Skeletal muscle tissue (tissue), 3 donors: ENCODE measurements at regions not wholly inside any gene's neighbourhood (a gene's known extent, or its start where the extent isn't known, plus 50 kb on each side); places are given as distances from the start of the nearest gene placed in this dataset.
"Not testable (repeated sequence)": the region's sequence is repeated elsewhere in the genome, so short reads cannot be mapped to it uniquely, and the experiment has no call there.

Experiments
- H3K27ac ChIP-seq: one replicate; pipeline ENCODE4 v1.7.0; 2013; ENCODE audit warnings: mild to moderate bottlenecking, low read depth, low read length, inconsistent platforms
- H3K27me3 ChIP-seq, 3 donors: one replicate each; pipeline ENCODE4 v1.7.0; 2013; ENCODE audit warnings: low read length in 3 of 3; ENCODE audit not compliant: control insufficient read depth in 3 of 3, insufficient read depth in 3 of 3
- H3K36me3 ChIP-seq, 3 donors: one replicate each; pipeline ENCODE4 v1.7.0; 2013; ENCODE audit warnings: low read length in 3 of 3; ENCODE audit not compliant: control insufficient read depth in 3 of 3, insufficient read depth in 3 of 3
- H3K4me1 ChIP-seq, 3 donors: one replicate each; pipeline ENCODE4 v1.7.0; 2013; ENCODE audit warnings: low read length in 3 of 3, mild to moderate bottlenecking in 3 of 3; ENCODE audit not compliant: control insufficient read depth in 3 of 3, insufficient read depth in 3 of 3
- H3K4me3 ChIP-seq, 3 donors: one replicate each; pipeline ENCODE4 v1.7.0; 2013; ENCODE audit warnings: low read length in 3 of 3
- H3K9ac ChIP-seq, 3 donors: one replicate each; pipeline ENCODE4 v1.7.0; 2013; ENCODE audit warnings: low read length in 3 of 3, mild to moderate bottlenecking in 3 of 3, moderate library complexity in 2 of 3, low read depth in 1 of 3
- H3K9me3 ChIP-seq, 3 donors: one replicate each; pipeline ENCODE4 v1.7.0; 2013; ENCODE audit warnings: low read length in 3 of 3; ENCODE audit not compliant: control insufficient read depth in 3 of 3
- donor health status: Osteomylitis.

DNA sequence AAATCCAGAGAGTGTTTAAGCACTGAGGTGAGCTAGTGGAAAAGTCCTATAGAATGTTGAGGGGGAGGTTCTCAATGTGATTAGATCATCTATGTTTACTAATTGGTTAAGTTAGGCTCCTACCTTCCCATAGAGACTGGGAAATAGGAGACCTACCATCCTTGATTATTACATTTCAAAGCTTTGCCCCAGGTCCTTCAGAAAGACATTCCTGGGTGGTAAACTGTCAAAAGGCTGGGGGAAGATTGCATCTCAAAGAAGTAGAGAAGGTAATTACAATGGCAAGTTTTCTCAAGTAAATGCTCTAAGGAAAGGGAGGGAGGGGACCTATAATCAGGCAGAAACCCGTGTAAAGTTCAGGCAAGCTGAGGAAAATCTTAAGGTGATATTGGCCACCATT, 247.8 kb upstream of the SMIM30 start:
- no peaks in the 10 kb centered on the region for H3K36me3 ChIP-seq
- H3K27ac ChIP-seq = no peak overlapping the region
- no peak overlapping the region for H3K4me3 ChIP-seq
- no peaks in the 10 kb centered on the region for H3K27me3 ChIP-seq
- H3K9ac ChIP-seq = no peak overlapping the region
- H3K9me3 ChIP-seq = no peaks in the 10 kb centered on the region
- no peaks in the 10 kb centered on the region for H3K4me1 ChIP-seq

DNA sequence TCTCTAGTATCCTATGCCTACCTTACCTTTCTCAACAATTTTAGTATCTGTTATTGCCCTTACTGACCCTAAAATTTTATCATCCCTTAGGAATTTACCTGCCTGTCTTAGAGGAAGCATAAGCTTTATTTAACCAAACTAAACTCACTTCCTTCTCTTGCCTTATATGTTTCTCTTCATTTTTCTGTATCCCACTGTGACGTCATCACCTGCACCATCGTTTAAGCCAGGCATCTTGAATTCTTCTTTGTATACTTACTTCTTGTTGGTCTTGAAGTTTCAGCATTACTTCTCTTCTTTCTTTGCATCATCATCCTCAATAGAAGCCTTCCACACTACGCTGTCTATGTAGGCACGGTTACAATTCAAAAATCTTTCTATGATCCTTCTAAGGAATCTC, 231.0 kb upstream of the SMIM30 start:
- H3K36me3 ChIP-seq = no peaks in the 10 kb centered on the region
- H3K9me3 ChIP-seq = no peaks in the 10 kb centered on the region
- H3K9ac ChIP-seq = no peak overlapping the region
- H3K27ac ChIP-seq = no peak overlapping the region
- H3K4me1 ChIP-seq = no peaks in the 10 kb centered on the region
- no peaks in the 10 kb centered on the region for H3K27me3 ChIP-seq
- H3K4me3 ChIP-seq = no peak overlapping the region

DNA sequence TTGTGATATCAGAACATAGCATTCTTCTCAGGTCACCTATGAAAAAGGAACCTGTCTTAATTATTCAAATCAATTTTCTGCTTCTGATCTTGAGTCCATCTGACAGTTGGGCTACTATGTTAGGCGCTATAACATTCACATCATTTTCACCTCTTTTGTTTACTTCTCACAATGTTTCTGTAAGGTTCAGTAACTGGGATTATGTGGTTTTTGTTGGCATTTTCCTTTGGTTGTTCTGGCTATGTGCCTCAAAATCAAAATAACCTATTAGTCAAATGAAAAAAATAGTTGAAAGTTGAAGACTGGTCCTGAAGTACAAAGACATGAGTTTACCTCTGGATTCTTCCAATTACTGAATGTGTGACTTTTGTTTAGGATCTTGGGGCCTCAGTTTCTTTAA, 221.3 kb upstream of the SMIM30 start:
- H3K36me3 ChIP-seq = no peaks in the 10 kb centered on the region
- H3K4me3 ChIP-seq = no peak overlapping the region
- no peaks in the 10 kb centered on the region for H3K4me1 ChIP-seq
- H3K9me3 ChIP-seq = no peaks in the 10 kb centered on the region
- H3K27me3 ChIP-seq = no peaks in the 10 kb centered on the region
- no peak overlapping the region for H3K9ac ChIP-seq
- no peak overlapping the region for H3K27ac ChIP-seq

- H3K27me3 ChIP-seq = no peaks in the 10 kb centered on the region
- no peaks in the 10 kb centered on the region for H3K4me1 ChIP-seq
- no peaks in the 10 kb centered on the region for H3K9me3 ChIP-seq
- H3K9ac ChIP-seq = no peak overlapping the region
- no peaks in the 10 kb centered on the region for H3K36me3 ChIP-seq
- no peak overlapping the region for H3K27ac ChIP-seq
- H3K4me3 ChIP-seq = no peak overlapping the region
Measured at GRCh38 chr7:113338071-113338696, 219.8 kb upstream of the SMIM30 start.

- H3K9me3 ChIP-seq, H3K4me3 ChIP-seq, H3K9ac ChIP-seq, H3K27ac ChIP-seq, H3K27me3 ChIP-seq, H3K36me3 ChIP-seq, H3K4me1 ChIP-seq: not testable (repeated sequence)
Measured at GRCh38 chr7:113336838-113337237, 218.5 kb upstream of the SMIM30 start.

- Histone ChIP-seq H3K36me3 (no peaks in the 10 kb centered on the region), H3K4me1 (no peaks in the 10 kb centered on the region), H3K27me3 (no peaks in the 10 kb centered on the region), H3K9me3 (no peaks in the 10 kb centered on the region), H3K27ac (no peak overlapping the region), H3K4me3 (no peak overlapping the region), H3K9ac (no peak overlapping the region)
Measured at GRCh38 chr7:113331155-113331898, 213.0 kb upstream of the SMIM30 start.

DNA sequence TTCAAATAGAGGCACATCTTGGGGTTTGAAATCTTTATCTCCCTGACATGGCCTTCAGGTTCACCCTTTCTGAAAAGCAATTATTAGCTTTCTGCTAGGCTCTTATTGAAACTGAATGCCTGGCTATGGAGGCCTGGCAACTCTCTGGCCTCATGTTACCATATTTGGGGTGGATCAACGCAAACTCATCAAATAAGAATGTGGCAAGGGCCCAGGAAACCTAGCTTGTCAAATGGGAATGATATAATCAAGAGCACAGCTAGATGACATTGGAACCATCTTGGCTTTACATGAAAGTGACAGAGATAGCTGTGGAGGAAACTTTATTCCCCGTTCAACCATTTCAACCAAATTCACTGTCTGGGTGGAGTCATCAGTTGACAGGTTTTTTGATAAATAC, 202.8 kb upstream of the SMIM30 start:
- H3K36me3 ChIP-seq = no peaks in the 10 kb centered on the region
- H3K27ac ChIP-seq = no peak overlapping the region
- H3K27me3 ChIP-seq = no peaks in the 10 kb centered on the region

DNA sequence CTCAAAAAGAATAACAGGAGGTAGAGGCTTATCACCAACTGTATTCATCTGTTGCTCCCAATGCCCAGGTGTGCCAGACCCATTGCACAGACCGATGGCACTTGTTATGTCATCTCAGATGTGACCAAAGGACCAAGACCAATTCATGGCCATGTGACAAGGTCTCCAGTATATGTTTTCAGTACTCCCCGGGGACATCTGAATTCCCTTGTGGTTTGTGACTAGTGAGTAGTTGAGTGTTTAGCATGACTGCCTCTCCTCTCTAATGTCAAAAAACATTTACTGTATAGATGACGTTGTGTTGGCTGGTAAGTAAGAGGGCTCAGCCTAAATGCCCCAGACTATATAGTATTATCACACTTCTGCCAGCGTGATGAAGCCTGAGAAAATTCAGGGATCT, 202.1 kb upstream of the SMIM30 start:
- no peaks in the 10 kb centered on the region for H3K9me3 ChIP-seq
- no peaks in the 10 kb centered on the region for H3K27me3 ChIP-seq
- no peaks in the 10 kb centered on the region for H3K36me3 ChIP-seq
- H3K4me1 ChIP-seq = no peaks in the 10 kb centered on the region
- no peak overlapping the region for H3K9ac ChIP-seq
- H3K27ac ChIP-seq = no peak overlapping the region
- no peak overlapping the region for H3K4me3 ChIP-seq

More for the DNA sequence above, 202.8 kb upstream of the SMIM30 start:
- no peak overlapping the region for H3K4me3 ChIP-seq
- H3K9ac ChIP-seq = no peak overlapping the region
- no peaks in the 10 kb centered on the region for H3K9me3 ChIP-seq
- H3K4me1 ChIP-seq = no peaks in the 10 kb centered on the region

- Histone ChIP-seq H3K9me3 (no peaks in the 10 kb centered on the region), H3K27ac (no peak overlapping the region), H3K4me3 (no peak overlapping the region), H3K9ac (no peak overlapping the region), H3K27me3 (no peaks in the 10 kb centered on the region), H3K36me3 (no peaks in the 10 kb centered on the region), H3K4me1 (no peaks in the 10 kb centered on the region)
Measured at GRCh38 chr7:113314594-113314993, 196.2 kb upstream of the SMIM30 start.

DNA sequence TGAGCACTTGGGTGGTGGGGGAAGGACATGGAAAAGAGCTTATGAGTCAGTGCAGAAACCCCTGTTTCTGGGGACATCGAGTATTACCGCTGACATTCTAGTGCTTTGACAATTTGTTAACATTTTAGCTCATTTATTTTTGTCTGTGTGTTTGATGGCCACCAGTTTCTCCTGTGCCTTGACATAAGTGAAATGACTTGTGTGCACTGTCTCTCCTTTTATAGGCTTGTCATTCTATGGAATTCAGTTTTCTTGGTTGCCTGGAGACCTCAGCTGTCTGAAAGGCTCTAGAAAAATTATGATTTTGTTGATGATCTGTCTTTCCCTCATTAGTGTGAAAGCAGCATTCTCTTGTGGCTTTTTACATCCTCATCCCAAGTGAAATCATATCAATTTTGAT, 190.0 kb upstream of the SMIM30 start:
- no peak overlapping the region for H3K9ac ChIP-seq
- no peaks in the 10 kb centered on the region for H3K27me3 ChIP-seq
- no peaks in the 10 kb centered on the region for H3K4me1 ChIP-seq
- H3K4me3 ChIP-seq = no peak overlapping the region
- no peaks in the 10 kb centered on the region for H3K9me3 ChIP-seq
- H3K36me3 ChIP-seq = no peaks in the 10 kb centered on the region
- no peak overlapping the region for H3K27ac ChIP-seq
